ENCODE measurements at regions not wholly inside any gene's neighbourhood (a gene's known extent, or its start where the extent isn't known, plus 50 kb on each side); places are given as distances from the start of the nearest gene placed in this dataset.
"Not testable (repeated sequence)": the region's sequence is repeated elsewhere in the genome, so short reads cannot be mapped to it uniquely, and the experiment has no call there.

GRCh38 chr12:105580821-105581352 lies 250.4 kb downstream of the C12orf75 start:
- TF ChIP-seq GATA1 (IDR thresholded peaks at IDR 0.05; ENCODE audit: low read depth, low read length) (no peak), POLR2A (IDR thresholded peaks at IDR 0.05; ENCODE audit: low read length) (no peak)
- no peak for DNase-seq

- TF ChIP-seq GATA1 (IDR thresholded peaks at IDR 0.05; ENCODE audit: low read depth, low read length) (no peak), POLR2A (IDR thresholded peaks at IDR 0.05; ENCODE audit: low read length) (no peak)
These were observed 250.9 kb downstream of the C12orf75 start for GRCh38 chr12:105581420-105581819.

GRCh38 chr12:105585107-105585506 lies 254.6 kb downstream of the C12orf75 start:
- no peak for DNase-seq
- TF ChIP-seq POLR2A (IDR thresholded peaks at IDR 0.05; ENCODE audit: low read length) (no peak), GATA1 (IDR thresholded peaks at IDR 0.05; ENCODE audit: low read depth, low read length) (no peak)

More at GRCh38 chr12:105581420-105581819, 250.9 kb downstream of the C12orf75 start:
- DNase-seq, result no peak

- TF ChIP-seq POLR2A (IDR thresholded peaks at IDR 0.05; ENCODE audit: low read length) (no peak), GATA1 (IDR thresholded peaks at IDR 0.05; ENCODE audit: low read depth, low read length) (no peak)
- no peak for DNase-seq
These were observed 256.7 kb downstream of the C12orf75 start for GRCh38 chr12:105587237-105587636.

- no peak for TF ChIP-seq POLR2A (IDR thresholded peaks at IDR 0.05; ENCODE audit: low read length)
- TF ChIP-seq GATA1 (IDR thresholded peaks at IDR 0.05; ENCODE audit: low read depth, low read length), result no peak
- no peak for DNase-seq
These were observed 257.6 kb downstream of the C12orf75 start for GRCh38 chr12:105588106-105588505.

- DNase-seq, result no peak
- no peak for TF ChIP-seq POLR2A (IDR thresholded peaks at IDR 0.05; ENCODE audit: low read length)
These were observed 260.1 kb downstream of the C12orf75 start for GRCh38 chr12:105590571-105590970.

GRCh38 chr12:105595440-105595839 lies 264.9 kb downstream of the C12orf75 start:
- DNase-seq, result no peak
- TF ChIP-seq POLR2A (IDR thresholded peaks at IDR 0.05; ENCODE audit: low read length) (no peak), GATA1 (IDR thresholded peaks at IDR 0.05; ENCODE audit: low read depth, low read length) (no peak)

GRCh38 chr12:105596731-105597130 lies 266.2 kb downstream of the C12orf75 start:
- DNase-seq, result no peak
- TF ChIP-seq POLR2A (IDR thresholded peaks at IDR 0.05; ENCODE audit: low read length) (no peak), GATA1 (IDR thresholded peaks at IDR 0.05; ENCODE audit: low read depth, low read length) (no peak)

- TF ChIP-seq GATA1 (IDR thresholded peaks at IDR 0.05; ENCODE audit: low read depth, low read length), result no peak
- TF ChIP-seq POLR2A (IDR thresholded peaks at IDR 0.05; ENCODE audit: low read length), result no peak
- DNase-seq, result no peak
These were observed 267.5 kb downstream of the C12orf75 start for GRCh38 chr12:105598031-105598430.

GRCh38 chr12:105600911-105601545 lies 270.5 kb downstream of the C12orf75 start:
- no peak for DNase-seq
- TF ChIP-seq POLR2A (IDR thresholded peaks at IDR 0.05; ENCODE audit: low read length) (no peak), GATA1 (IDR thresholded peaks at IDR 0.05; ENCODE audit: low read depth, low read length) (no peak)

- not testable (repeated sequence) for DNase-seq
These were observed 271.8 kb downstream of the C12orf75 start for GRCh38 chr12:105602312-105602711.

GRCh38 chr12:105604281-105604680 lies 273.8 kb downstream of the C12orf75 start:
- not testable (repeated sequence) for DNase-seq

- DNase-seq, result not testable (repeated sequence)
These were observed 276.1 kb downstream of the C12orf75 start for GRCh38 chr12:105606613-105607012.

- not testable (repeated sequence) for DNase-seq
These were observed 278.5 kb downstream of the C12orf75 start for GRCh38 chr12:105609001-105609400.

GRCh38 chr12:105610459-105610858 lies 280.0 kb downstream of the C12orf75 start:
- no peak for DNase-seq
- no peak for TF ChIP-seq POLR2A (IDR thresholded peaks at IDR 0.05; ENCODE audit: low read length)
- TF ChIP-seq GATA1 (IDR thresholded peaks at IDR 0.05; ENCODE audit: low read depth, low read length), result no peak

- TF ChIP-seq GATA1 (IDR thresholded peaks at IDR 0.05; ENCODE audit: low read depth, low read length), result no peak
- TF ChIP-seq POLR2A (IDR thresholded peaks at IDR 0.05; ENCODE audit: low read length), result no peak
- DNase-seq, result no peak
These were observed 280.8 kb downstream of the C12orf75 start for GRCh38 chr12:105611340-105611739.

Measured in erythroblast (primary cell).